NCI-H2081 treated with DMSO at 0.1 percent for 48 hours (cell line): ENCODE measurements at regions not wholly inside any gene's neighbourhood (a gene's known extent, or its start where the extent isn't known, plus 50 kb on each side); places are given as distances from the start of the nearest gene placed in this dataset.
A peak's percentile ranks its signal among the peaks of the same experiment; 100 is the strongest.

Source experiments
- DNase-seq: peaks from one replicate; lab custom pipeline; 2025; lab: John Stamatoyannopoulos, UW

DNA sequence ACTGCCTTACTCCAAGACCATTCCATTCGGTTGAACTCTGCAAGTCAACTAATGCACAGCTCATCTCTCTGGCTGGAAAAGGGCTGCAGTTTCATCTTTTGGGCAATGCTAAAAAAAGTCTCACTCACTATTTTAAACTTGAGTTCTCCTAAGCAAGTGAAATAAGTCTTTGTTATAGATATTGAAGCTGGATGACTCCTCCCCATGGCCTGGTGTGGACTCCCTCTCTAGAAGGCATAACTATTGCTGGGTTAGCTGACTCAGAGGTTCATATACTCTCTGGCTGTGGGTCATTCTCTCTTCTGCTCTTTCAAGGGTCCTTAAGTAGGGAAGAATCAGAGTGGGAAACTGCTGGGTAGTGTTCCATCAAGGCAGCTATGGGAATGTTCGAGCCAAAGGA lies 88.0 kb downstream of the XCL2 start:
- DNase-seq = no peak

DNA sequence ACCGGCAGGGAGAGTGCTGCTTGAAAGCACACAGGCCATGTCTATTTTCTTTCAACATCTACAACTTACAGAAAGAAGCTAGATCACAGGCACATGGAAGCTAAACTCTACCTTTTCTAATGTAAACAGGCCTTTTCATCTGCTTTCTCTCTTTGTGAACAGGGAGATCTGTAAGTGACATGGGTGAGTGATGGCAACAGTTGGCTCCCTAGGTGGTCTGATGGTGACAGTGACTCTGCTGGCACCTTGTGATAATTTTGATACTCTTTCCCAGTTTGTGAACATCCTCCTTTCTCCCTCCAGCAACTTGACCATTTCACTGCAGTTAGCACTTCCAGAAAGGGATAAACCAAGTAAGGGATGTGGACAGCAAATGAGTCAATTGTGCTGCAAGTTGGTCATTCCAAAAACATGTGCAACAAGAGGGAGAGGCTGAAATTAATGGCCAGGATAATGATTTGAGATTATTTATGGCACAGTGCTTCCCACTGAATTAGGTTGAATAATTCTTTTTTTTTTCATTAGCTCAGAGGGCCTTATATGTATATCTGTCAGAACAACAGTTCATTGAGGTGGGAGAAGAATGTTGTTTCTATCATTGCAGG lies 89.5 kb downstream of the XCL2 start:
- DNase-seq = no peak

DNA sequence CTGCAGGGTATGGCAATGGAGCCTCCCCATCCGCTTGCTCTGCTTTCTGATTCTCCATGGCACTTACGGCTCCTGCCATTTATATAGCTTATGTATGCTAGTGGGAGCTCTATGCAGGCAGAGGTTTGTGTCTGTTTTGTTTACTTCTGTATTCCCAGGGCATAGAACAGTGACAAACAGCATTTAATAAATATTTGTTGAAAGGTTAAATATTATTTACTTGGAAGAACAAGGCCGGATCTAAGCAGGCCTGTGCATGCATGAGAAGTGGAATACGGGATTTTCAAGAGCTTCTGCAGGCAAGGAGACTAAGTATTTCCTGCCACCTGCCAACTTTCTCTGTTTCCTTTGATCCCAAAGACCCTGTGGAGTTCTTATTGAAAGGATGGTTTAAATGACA lies 90.7 kb downstream of the XCL2 start:
- no peak for DNase-seq

DNA sequence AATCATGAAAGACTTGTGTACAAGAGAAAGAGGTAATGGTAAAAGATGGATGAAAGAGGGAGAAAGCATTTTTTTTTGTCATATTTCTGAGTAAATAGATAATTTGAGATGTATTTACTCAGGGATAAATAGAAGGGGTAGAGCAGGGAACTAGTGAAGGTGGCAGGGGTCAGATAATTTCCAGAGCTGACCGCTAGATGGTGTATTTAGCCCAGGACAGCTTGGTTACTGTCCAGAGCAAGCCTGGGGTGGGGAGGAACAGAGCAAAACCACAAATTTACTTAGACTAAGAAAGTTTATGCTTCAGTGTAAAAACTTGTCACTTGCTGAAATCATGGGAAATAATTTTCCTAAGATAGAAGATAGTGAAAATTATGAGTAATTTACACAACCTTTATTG lies 91.5 kb downstream of the XCL2 start:
- DNase-seq = no peak

DNA sequence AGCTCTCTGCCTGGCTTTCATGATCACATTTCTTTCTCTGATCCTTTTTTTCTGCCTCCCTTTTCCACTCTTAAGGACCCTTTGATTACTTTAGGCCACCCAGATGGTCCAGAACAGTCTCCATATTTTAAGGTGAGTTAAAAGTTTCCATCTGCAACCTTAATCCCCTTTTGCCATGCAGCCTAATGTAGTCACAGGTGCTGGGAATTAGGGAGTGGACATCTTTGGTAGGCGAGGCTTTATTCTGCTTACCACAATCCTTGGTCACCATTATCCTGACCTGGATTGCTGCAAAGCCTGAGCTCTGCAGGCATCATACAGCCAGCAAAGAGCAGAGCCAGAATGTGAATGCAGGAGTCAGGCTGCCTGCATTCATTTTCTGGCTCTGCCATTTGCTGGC lies 95.9 kb downstream of the XCL2 start:
- DNase-seq = no peak

DNA sequence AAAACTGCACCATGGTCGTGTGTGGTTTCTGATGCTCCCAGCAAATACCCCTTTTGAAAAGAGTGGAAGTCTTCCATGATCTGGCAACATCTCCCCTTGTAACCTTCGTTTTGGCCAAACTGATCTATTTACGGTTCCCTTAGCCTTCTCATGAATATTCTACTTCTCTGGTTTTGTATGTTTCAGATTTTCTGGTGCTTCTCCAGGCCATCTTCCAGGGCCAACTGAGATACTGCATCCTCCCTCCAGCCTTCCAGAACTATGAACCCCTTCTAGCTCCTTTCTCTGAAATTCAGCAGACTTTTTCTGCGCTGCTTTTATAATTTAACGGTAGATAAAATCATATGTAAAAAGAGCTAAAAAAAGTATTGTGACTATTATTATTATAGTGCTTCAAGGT lies 97.7 kb downstream of the XCL2 start:
- DNase-seq = no peak

DNA sequence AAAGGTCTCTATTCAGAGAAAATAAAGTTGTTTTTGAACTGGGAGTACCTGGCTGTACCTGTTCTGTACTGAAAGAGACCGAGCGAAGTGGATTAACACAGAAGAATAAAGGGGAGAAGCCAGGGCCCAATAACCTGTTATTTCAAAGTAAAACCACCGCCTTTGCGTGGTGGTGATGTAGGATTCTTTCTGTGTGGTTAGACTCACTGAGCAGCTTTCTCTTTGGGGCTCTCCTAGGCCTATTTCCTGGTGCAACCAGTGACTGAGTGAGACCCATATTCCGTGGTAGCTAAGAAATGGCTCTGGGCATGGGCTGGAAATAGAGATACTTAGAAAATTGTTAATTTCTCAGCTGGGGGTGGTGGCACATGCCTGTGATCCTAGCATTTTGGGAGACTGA lies 99.9 kb downstream of the XCL2 start:
- no peak for DNase-seq

DNA sequence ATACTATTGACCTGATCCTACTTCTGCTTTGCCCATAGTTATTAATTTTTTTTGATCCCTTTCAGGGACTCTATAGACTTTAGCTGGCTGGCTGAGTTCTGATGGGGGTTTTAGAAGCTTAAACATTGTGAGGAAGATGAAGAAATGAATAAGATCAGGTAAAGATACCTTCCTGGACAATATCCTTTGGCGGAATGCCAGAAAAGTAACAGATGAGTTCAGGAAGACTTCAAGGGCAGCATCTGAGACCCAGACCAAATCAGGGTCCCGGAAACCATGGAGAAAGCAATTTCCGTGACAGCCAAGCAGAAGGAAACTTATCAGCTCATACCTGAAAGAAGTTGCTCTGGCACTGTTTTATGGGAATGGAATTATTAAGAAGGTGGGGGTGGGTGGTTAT lies 100.4 kb downstream of the XCL2 start:
- no peak for DNase-seq

DNA sequence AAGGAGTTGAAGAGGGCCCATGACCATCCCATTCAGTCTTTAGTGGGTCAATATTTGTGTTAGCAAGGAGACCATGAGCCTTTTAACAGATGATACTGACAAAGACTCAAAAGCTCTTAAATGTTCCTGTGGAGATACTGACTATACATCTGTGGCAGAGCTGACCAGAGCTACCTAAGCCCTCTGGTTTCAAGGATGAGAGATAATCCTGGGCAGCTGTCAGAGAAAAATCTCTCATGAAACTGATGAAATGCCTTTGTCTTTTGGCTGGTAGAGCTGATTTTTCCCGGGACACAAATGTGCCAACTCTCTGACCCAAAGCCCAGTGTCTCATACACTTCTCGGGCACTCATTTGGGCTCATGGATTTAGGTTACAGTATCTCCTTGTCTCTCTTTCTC lies 100.9 kb downstream of the XCL2 start:
- DNase-seq = no peak

DNA sequence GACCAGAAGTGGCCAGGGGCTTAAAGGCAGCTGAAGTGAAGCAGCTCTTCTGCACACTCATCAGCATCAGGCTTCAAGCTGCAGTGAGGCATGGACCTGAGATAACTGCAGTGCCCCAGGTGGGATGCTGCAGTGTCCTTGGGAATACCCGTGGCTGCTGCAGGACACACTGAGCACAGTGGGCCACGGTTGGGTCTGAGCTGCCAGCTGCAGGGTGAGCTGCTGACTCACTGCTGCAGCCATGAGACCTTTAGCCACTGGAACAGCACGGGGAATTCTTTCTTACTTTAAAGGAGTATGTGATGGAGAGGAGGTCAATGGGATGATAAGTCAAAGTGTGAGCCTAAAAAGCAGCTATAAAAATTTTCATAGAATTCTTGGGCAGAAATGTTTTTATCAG lies 102.1 kb downstream of the XCL2 start:
- no peak for DNase-seq

DNA sequence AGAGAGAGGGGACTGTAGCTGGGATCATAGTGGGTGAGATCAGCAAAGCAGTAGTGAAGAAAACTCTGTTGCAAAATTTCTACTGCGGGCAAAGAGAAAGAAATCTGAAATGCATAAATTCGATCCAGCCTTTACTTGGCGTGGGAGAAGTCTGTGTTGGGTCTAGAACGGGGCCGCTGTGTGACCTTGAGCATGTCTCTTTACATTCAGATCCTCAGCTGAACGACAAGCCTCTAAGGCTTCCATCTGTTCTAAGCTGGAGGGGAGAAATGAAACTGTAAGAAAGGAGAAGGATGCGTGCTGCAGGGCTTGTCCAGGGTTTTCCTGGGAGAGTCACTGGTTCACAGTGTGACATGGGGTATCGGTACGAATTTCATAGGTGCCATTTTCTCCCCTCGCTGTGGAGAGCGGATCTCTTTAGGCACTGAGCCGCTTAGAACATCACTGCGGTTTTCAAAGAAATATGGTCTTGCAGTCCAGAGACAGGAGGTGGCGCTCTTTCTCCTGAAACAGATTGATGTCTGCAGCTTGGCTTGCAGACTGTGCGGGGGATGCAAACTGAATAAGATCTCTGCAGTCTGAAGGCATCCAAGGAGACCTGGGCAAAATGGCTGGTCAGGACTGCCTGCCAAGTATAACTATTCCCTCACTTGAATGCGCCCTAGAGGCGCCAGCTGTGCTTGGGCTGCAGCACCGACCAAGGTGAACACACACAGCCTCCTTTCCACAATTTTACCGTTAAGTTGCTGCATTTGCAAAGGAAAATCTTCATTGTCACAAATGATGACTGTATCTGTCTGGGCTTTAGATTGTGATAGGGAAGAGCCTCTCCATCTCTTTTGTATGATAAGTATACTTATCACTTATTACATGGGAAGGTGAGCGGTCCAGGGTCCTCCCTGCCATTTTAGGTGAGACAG lies 104.1 kb downstream of the XCL2 start:
- peak; percentile 14 for DNase-seq

DNA sequence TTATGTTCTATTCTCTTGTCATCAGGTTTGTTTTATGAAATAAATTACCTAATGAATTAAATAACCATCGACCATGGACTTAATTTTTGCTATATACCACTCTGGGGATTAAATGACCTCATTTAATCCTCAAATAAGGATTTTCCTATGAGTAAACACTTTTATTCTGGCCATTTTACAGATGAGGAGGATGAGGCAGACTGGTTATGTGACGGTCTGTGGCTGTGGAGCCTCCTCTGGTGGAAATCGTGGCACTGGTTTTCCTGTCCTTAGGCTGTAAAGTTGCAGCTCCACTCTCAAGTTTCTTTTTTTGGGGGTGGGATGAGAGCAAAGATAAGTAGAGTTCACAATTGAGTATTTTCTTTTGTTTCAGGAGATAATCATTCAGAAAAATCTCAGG lies 105.2 kb downstream of the XCL2 start:
- DNase-seq = no peak

DNA sequence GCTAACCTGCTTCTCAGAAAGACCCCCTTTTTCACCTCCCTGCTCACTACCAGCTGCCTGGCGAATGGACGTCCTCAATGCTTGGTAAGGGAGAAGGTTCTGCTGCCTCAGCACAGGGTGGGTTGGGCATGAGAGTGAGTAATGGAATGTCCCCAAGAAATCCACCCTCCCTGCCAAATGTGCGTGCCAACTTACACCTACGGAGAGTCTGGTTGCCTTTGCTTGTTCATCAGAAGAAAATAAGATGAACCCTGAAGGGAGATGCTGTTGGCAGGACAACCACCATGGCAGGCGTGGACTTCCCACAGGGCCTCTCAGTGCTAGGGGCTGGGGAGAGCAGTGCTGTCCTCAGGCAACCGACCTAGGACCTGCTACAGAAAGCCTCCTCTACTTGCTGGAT lies 106.0 kb downstream of the XCL2 start:
- DNase-seq = no peak

DNA sequence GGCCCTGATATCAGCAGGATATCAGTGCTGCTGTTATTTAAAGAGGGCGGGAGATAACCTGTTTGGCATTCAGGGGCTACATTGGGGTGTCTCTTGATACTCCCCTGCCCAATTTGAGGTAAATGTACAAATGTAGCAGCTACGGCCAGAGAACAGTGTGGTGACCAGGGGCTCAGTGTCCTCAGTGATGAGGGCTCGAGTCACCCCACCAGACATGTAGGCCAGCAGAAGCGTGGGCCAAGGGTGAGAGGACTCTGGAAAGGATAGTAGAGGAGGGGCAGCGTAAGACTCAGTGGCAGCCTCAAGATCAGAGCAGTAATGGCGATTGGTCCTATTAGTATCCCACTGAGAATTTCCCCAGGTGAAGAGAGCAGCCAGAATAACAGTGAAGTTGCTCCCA lies 108.4 kb downstream of the XCL2 start:
- DNase-seq = no peak

DNA sequence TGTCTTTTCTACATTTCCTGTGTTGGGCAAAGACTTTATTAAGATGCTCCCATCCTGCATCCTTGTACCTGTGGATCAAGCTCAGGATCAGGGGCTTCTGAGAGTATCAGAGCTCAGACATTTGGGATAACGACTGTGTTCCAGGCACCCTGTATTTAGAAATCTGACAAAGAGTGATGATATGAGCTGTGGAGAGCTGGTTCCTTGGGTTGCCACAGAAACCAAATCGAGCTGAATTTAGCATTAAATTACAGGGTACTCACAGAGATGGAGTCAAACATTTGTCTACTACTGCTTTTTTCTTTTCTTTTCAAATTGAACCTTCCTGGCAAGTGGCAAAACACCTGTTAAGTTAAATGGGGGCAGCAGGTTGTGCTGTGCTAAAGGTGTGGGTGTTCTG lies 110.6 kb downstream of the XCL2 start:
- DNase-seq = no peak

DNA sequence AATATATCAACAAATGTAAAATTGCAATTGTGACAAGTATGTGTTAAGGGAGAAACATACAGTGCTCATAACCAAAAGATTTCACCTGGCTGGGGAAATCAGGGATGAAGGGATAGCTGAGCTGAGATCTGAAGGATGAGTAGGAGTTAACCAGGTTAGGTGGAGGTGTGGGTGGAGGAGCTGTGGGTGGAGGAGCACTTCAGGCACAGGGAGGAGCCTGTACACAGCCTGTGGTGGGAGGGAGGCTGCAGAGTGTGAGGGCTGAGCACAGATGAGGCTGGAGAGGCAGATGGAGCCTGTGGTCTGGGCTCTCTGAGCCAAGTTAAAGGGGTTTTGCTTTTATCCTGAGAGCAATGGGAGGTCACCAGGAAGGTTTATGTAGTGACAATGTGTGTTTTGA lies 111.9 kb downstream of the XCL2 start:
- DNase-seq = no peak

DNA sequence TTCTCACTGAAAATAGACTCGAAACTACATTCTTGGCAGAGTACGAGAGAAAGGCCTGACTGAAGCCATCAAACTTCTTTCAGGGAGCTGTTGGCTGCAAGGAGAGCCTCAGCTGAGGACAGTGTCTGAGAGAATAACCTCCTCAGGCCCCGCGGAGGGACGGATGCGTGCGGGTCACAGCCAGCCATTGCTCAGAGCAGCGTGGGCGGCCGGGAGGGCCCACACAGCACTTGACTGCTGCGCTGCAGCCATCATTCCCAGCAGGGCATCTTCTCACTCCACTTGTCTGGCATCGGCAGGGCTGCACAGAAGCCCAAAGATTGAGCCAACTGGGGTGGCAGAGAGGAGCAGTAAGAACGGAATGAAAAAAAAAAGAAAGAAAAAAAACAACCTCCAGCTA lies 113.5 kb downstream of the XCL2 start:
- DNase-seq = no peak

DNA sequence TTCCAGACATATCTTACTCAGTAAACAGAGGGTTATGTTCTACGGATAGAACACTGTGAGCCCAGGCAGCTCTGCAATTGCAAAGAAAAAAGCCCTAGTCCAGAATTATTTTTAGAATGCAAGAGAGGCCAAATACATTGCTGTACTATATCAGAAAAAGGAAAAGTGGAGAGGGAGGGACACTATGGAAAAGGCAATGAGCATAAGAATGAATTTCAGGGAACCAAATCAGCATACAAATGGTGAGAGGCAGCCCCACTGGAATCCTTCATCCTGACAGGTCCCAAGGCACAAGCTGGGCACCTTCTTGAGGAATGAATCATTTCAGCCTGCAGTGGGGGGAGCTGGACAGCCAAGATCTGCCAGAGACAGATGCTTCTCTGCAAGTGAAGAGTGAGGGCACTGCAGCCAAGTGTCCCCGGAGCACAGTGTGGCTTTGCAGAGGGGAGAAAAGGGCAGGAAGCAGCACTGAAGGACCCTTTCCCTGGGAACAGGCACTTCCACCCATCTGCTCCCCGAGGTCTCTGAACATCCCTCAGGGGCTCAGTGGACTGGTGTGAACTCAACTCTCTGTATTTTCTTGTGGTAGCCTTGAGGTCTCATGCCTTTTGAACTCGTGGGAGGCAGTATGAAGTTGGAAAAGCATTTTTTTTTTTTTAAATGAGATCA lies 115.6 kb downstream of the XCL2 start:
- no peak for DNase-seq

DNA sequence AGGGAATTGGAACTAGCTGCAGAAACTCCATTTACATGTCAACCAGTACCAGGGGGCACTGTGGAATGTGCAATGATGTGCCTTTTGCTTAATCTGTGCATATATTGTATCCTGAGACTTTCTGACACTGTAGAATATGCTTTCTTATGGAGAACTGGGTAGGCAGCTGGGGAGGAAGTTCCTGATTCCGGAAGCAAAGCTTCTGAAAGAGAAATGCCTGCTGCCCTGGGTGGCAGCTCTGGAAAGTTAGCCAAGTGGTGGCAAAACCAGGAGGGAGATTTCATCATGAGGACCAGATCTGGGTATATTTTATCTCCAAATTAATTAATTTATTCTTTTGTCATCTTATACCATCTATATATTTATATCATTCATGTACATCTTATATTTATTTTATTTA lies 116.7 kb downstream of the XCL2 start:
- no peak for DNase-seq

DNA sequence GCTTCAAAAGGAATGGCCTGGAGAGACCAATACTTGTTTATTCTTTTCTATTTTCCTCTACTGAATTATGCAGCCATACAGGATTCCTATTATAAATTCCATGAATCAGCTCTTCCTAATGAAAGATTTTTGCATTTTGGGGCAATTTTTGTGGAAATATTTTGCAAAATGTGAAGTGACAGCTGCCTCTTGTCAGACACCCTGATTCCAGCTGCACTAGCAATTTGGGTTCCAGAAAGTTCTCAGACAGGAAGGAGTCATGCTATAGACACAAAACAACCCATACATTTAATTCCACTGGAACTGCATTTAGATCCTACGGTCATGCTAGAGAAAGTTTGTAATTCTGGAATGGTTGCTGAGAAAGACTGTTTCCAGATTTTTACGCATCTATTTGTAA lies 119.5 kb downstream of the XCL2 start:
- DNase-seq = no peak

DNA sequence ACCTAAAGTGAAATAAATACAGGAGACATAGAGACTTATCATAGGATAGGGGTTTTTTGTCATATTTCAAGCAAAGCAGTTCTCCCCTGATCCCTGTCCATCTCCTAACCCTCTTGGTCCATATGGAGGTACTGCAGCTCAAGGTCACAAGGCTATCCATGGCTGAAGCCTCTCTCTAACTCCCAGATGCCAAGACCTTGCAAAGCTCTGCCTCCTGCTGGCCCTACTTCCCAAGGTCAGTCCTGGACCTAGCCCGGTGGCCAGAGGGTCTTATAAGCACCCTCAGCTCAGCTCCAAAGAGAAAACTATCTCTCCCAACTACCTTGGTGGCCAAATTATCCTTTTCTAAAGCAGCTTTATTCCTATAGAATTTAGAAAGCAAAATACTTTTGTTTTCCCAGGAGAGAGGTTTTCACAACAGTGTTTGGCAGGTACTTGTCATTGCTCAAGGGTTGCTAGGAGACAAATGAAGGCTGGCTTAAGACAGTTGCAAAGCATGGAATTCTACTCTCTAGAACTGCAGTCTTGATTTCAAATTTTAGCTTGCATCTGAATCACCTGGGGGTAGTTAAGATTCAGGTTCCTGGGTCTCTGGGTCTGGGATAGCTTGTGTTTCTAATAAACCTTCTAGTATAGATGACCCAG lies 121.5 kb downstream of the XCL2 start:
- no peak for DNase-seq

DNA sequence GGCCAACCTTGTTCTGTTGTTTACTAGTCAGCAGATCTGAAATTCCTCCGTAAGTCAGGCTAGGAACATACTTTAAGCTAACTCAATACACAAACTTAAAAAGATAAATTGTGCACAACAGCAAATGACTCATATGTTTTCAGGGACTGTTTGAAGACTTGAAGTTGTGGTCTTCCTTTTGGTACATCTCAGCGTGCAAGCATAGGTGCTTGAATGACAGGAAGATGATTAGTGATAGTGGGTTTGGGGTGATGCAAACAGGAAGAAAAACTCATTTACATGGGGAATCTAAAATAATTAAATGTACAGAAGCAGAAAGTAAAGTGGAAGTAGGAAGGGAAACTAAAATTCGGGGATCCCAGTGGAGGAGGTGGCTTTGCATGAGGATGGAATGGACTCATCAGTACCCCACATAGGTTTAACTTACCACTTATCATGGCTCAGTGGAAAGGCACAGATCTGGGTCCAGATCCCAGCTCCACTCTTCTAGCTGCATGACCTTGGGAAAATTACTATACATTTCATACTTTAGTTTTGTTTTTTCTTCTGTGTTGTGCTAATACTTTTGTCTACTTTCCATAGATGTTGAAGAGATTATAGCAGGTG lies 122.3 kb downstream of the XCL2 start:
- no peak for DNase-seq
